ENCODE measurements at regions not wholly inside any gene's neighbourhood (a gene's known extent, or its start where the extent isn't known, plus 50 kb on each side); places are given as distances from the start of the nearest gene placed in this dataset.
"Not testable (repeated sequence)": the region's sequence is repeated elsewhere in the genome, so short reads cannot be mapped to it uniquely, and the experiment has no call there.

GRCh38 chr4:93908778-93909177 is 80.2 kb downstream of the ATOH1 start:
- no peak for DNase-seq (ENCODE audit: low read depth)
- no peak overlapping the region for H3K4me3 ChIP-seq (ENCODE audit: low read depth, low read length)
- TF ChIP-seq MAX (IDR thresholded peaks at IDR 0.05; ENCODE audit: low read depth, low read length) (no peak), CTCF (IDR thresholded peaks at IDR 0.05; ENCODE audit: low read depth, low read length) (no peak), POLR2A (IDR thresholded peaks at IDR 0.05; ENCODE audit: extremely low read depth, insufficient read length) (no peak), MYC (IDR thresholded peaks at IDR 0.05; ENCODE audit: low read depth, low read length) (no peak)

- TF ChIP-seq POLR2A (IDR thresholded peaks at IDR 0.05; ENCODE audit: extremely low read depth, insufficient read length): no peak
- no peak for TF ChIP-seq CTCF (IDR thresholded peaks at IDR 0.05; ENCODE audit: low read depth, low read length)
- TF ChIP-seq MAX (IDR thresholded peaks at IDR 0.05; ENCODE audit: low read depth, low read length): no peak
- no peak for TF ChIP-seq MYC (IDR thresholded peaks at IDR 0.05; ENCODE audit: low read depth, low read length)
- no peak for DNase-seq (ENCODE audit: low read depth)
- H3K4me3 ChIP-seq (ENCODE audit: low read depth, low read length): no peak overlapping the region
These were observed 83.1 kb downstream of the ATOH1 start for GRCh38 chr4:93911671-93912070.

- no peak for DNase-seq (ENCODE audit: low read depth)
- no peak overlapping the region for H3K4me3 ChIP-seq (ENCODE audit: low read depth, low read length)
- TF ChIP-seq CTCF (IDR thresholded peaks at IDR 0.05; ENCODE audit: low read depth, low read length) (no peak), MAX (IDR thresholded peaks at IDR 0.05; ENCODE audit: low read depth, low read length) (no peak), POLR2A (IDR thresholded peaks at IDR 0.05; ENCODE audit: extremely low read depth, insufficient read length) (no peak), MYC (IDR thresholded peaks at IDR 0.05; ENCODE audit: low read depth, low read length) (no peak)
These were observed 83.6 kb downstream of the ATOH1 start for GRCh38 chr4:93912146-93912545.

GRCh38 chr4:93918856-93919255 is 90.3 kb downstream of the ATOH1 start:
- no peak for DNase-seq (ENCODE audit: low read depth)
- TF ChIP-seq MYC (IDR thresholded peaks at IDR 0.05; ENCODE audit: low read depth, low read length): no peak
- TF ChIP-seq POLR2A (IDR thresholded peaks at IDR 0.05; ENCODE audit: extremely low read depth, insufficient read length): no peak
- TF ChIP-seq MAX (IDR thresholded peaks at IDR 0.05; ENCODE audit: low read depth, low read length): no peak
- no peak for TF ChIP-seq CTCF (IDR thresholded peaks at IDR 0.05; ENCODE audit: low read depth, low read length)
- no peak overlapping the region for H3K4me3 ChIP-seq (ENCODE audit: low read depth, low read length)

GRCh38 chr4:93923570-93923969 is 95.0 kb downstream of the ATOH1 start:
- DNase-seq (ENCODE audit: low read depth); H3K4me3 ChIP-seq (ENCODE audit: low read depth, low read length): not testable (repeated sequence)

GRCh38 chr4:93947286-93947685 is 118.7 kb downstream of the ATOH1 start:
- TF ChIP-seq CTCF (IDR thresholded peaks at IDR 0.05; ENCODE audit: low read depth, low read length): no peak
- TF ChIP-seq MAX (IDR thresholded peaks at IDR 0.05; ENCODE audit: low read depth, low read length): no peak
- TF ChIP-seq POLR2A (IDR thresholded peaks at IDR 0.05; ENCODE audit: extremely low read depth, insufficient read length): no peak
- no peak for TF ChIP-seq MYC (IDR thresholded peaks at IDR 0.05; ENCODE audit: low read depth, low read length)
- no peak overlapping the region for H3K4me3 ChIP-seq (ENCODE audit: low read depth, low read length)
- DNase-seq (ENCODE audit: low read depth): no peak

GRCh38 chr4:93950239-93950638 is 121.7 kb downstream of the ATOH1 start:
- not testable (repeated sequence) for DNase-seq (ENCODE audit: low read depth); H3K4me3 ChIP-seq (ENCODE audit: low read depth, low read length)

Measured in NB4 (cell line).